ENCODE measurements at regions not wholly inside any gene's neighbourhood (a gene's known extent, or its start where the extent isn't known, plus 50 kb on each side); places are given as distances from the start of the nearest gene placed in this dataset.

- TF ChIP-seq CTCF (IDR thresholded peaks at IDR 0.05) (no peak), POLR2A (IDR thresholded peaks at IDR 0.05) (no peak)
Measured at GRCh38 chr21:40926238-40926637, 79.3 kb upstream of the DSCAM start.

All from testis (tissue), 2 donors.